Mammary epithelial cell (primary cell): ENCODE measurements at regions not wholly inside any gene's neighbourhood (a gene's known extent, or its start where the extent isn't known, plus 50 kb on each side); places are given as distances from the start of the nearest gene placed in this dataset.

ENCODE experiments used
- EZH2 ChIP-seq: IDR thresholded peaks from 2 replicates; pipeline ENCODE4 v1.6.1; 2012; ENCODE audit warnings: low read length, inconsistent platforms, borderline replicate concordance
- TF ChIP-seq, protein P1 (sequence below), 2 donors: IDR thresholded peaks in 1 of 2; conservative IDR thresholded peaks in 1 of 2; 2 replicates each; pipeline ENCODE4 v1.5.1; 2011 to 2012; ENCODE audit warnings: inconsistent platforms in 2 of 2, low read length in 2 of 2, mild to moderate bottlenecking in 2 of 2, control low read depth in 1 of 2, low read depth in 1 of 2; ENCODE audit not compliant: insufficient read depth in 1 of 2; ENCODE audit errors: extremely low read depth in 1 of 2

DNA sequence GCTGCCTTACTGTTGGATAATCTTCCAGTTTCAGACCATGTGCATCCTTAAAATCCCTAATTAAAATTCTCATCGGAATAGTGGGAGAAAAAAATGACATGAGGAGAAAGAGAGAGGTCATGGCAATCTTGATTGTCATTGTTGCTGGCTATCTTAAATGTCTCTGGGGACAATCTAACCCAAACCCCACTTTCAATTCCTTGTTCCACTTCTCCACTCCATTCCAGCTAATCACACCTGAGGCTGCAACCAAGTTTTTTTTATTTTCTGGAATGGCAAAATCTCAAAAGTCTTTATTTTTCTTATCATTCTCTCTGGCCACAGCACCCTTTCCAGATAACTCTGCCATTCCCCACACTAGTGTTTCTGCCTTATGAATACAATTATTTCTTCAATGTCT is 171.9 kb upstream of the RASA1 start:
- TF ChIP-seq EZH2: no peak
- TF ChIP-seq, protein P1, sequence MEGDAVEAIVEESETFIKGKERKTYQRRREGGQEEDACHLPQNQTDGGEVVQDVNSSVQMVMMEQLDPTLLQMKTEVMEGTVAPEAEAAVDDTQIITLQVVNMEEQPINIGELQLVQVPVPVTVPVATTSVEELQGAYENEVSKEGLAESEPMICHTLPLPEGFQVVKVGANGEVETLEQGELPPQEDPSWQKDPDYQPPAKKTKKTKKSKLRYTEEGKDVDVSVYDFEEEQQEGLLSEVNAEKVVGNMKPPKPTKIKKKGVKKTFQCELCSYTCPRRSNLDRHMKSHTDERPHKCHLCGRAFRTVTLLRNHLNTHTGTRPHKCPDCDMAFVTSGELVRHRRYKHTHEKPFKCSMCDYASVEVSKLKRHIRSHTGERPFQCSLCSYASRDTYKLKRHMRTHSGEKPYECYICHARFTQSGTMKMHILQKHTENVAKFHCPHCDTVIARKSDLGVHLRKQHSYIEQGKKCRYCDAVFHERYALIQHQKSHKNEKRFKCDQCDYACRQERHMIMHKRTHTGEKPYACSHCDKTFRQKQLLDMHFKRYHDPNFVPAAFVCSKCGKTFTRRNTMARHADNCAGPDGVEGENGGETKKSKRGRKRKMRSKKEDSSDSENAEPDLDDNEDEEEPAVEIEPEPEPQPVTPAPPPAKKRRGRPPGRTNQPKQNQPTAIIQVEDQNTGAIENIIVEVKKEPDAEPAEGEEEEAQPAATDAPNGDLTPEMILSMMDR (conservative IDR thresholded peaks at IDR 0.05 in 1 of 2, IDR thresholded peaks at IDR 0.05 in 1 of 2; ENCODE audit: extremely low read depth in 1 of 2, insufficient read depth in 1 of 2, low read depth in 1 of 2, low read length in 2 of 2): no peak
